ENCODE measurements at regions not wholly inside any gene's neighbourhood (a gene's known extent, or its start where the extent isn't known, plus 50 kb on each side); places are given as distances from the start of the nearest gene placed in this dataset.

- TF ChIP-seq CTCF (IDR thresholded peaks at IDR 0.05; ENCODE audit: insufficient read depth, low read length, poor library complexity, severe bottlenecking), result no peak
- no peaks in the 10 kb centered on the region for H3K27me3 ChIP-seq (replicated peaks; ENCODE audit: control insufficient read depth, insufficient read depth, low read length)
- H3K4me3 ChIP-seq (replicated peaks; ENCODE audit: low read depth, low read length), result no peak overlapping the region
- DNase-seq (ENCODE audit: extremely low read depth, insufficient read length), result no peak
- no peaks in the 10 kb centered on the region for H3K36me3 ChIP-seq (ENCODE audit: control insufficient read depth, insufficient read depth, low read length)
Observed at GRCh38 chr18:45557287-45557686, 58.0 kb upstream of the SLC14A2 start.

GRCh38 chr18:45557779-45558178, 57.5 kb upstream of the SLC14A2 start:
- Histone ChIP-seq H3K27me3 (replicated peaks; ENCODE audit: control insufficient read depth, insufficient read depth, low read length) (no peaks in the 10 kb centered on the region), H3K4me3 (replicated peaks; ENCODE audit: low read depth, low read length) (no peak overlapping the region), H3K36me3 (ENCODE audit: control insufficient read depth, insufficient read depth, low read length) (no peaks in the 10 kb centered on the region)
- DNase-seq (ENCODE audit: extremely low read depth, insufficient read length), result no peak
- no peak for TF ChIP-seq CTCF (IDR thresholded peaks at IDR 0.05; ENCODE audit: insufficient read depth, low read length, poor library complexity, severe bottlenecking)

- H3K4me3 ChIP-seq (replicated peaks; ENCODE audit: low read depth, low read length), result no peak overlapping the region
- no peak for TF ChIP-seq CTCF (IDR thresholded peaks at IDR 0.05; ENCODE audit: insufficient read depth, low read length, poor library complexity, severe bottlenecking)
- H3K27me3 ChIP-seq (replicated peaks; ENCODE audit: control insufficient read depth, insufficient read depth, low read length), result no peaks in the 10 kb centered on the region; the same call in 1 of the 2 replicates
- H3K36me3 ChIP-seq (ENCODE audit: control insufficient read depth, insufficient read depth, low read length), result no peaks in the 10 kb centered on the region
- DNase-seq (ENCODE audit: extremely low read depth, insufficient read length), result no peak
Observed at GRCh38 chr18:45559258-45559657, 56.0 kb upstream of the SLC14A2 start.

GRCh38 chr18:45560870-45561269, 54.4 kb upstream of the SLC14A2 start:
- H3K4me3 ChIP-seq (replicated peaks; ENCODE audit: low read depth, low read length), result no peak overlapping the region
- no peak for DNase-seq (ENCODE audit: extremely low read depth, insufficient read length)
- no peak for TF ChIP-seq CTCF (IDR thresholded peaks at IDR 0.05; ENCODE audit: insufficient read depth, low read length, poor library complexity, severe bottlenecking)
- H3K36me3 ChIP-seq (ENCODE audit: control insufficient read depth, insufficient read depth, low read length), result no peaks in the 10 kb centered on the region
- peaks cover 2% of the 10 kb centered on the region for H3K27me3 ChIP-seq (replicated peaks; ENCODE audit: control insufficient read depth, insufficient read depth, low read length)

- no peaks in the 10 kb centered on the region for H3K36me3 ChIP-seq (ENCODE audit: control insufficient read depth, insufficient read depth, low read length)
- H3K4me3 ChIP-seq (replicated peaks; ENCODE audit: low read depth, low read length), result no peak overlapping the region
- TF ChIP-seq CTCF (IDR thresholded peaks at IDR 0.05; ENCODE audit: insufficient read depth, low read length, poor library complexity, severe bottlenecking), result no peak
- peaks cover 2% of the 10 kb centered on the region for H3K27me3 ChIP-seq (replicated peaks; ENCODE audit: control insufficient read depth, insufficient read depth, low read length)
- DNase-seq (ENCODE audit: extremely low read depth, insufficient read length), result no peak
Observed at GRCh38 chr18:45562567-45563479, 52.5 kb upstream of the SLC14A2 start.

All from GM06990 (cell line).